ENCODE measurements at regions not wholly inside any gene's neighbourhood (a gene's known extent, or its start where the extent isn't known, plus 50 kb on each side); places are given as distances from the start of the nearest gene placed in this dataset.

GRCh38 chr4:146114066-146114465 is 61.5 kb upstream of the LSM6 start:
- TF ChIP-seq CTCF (IDR thresholded peaks at IDR 0.05) = no peak
- no peak for TF ChIP-seq EP300 (IDR thresholded peaks at IDR 0.05)
- TF ChIP-seq POLR2A (IDR thresholded peaks at IDR 0.05) = no peak
- Histone ChIP-seq H3K27ac (no peak overlapping the region), H3K4me1 (no peaks in the 10 kb centered on the region), H3K27me3 (no peaks in the 10 kb centered on the region), H3K36me3 (no peaks in the 10 kb centered on the region), H3K9me3 (no peaks in the 10 kb centered on the region), H3K4me3 (no peak overlapping the region)
- WGBS, 2 donors = 56 to 71% methylated on average over 8 of the region's 8 CpGs
- DNase-seq (ENCODE audit: low spot score in 2 of 2) = no peak

DNA sequence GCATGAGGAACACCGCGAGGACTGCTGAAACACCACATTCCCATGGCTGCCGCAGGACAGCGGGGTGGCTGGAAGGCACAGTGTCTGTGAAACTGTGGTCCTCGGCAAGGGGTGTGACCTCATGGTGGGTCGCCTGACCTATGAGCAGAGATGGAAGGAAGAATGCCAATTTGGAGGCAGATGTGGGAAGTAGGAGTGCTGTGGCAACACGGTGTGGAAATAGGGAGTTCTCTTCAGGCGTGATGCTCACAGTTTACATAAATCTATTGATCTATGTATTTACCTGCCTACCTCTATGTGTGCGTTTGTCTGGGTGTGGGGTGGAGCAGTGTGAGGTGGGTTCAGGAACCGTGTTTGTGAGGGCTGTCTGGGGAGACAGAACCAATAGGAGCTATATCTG is 62.3 kb upstream of the LSM6 start:
- Histone ChIP-seq H3K4me1 (no peaks in the 10 kb centered on the region), H3K27ac (no peak overlapping the region), H3K9me3 (no peaks in the 10 kb centered on the region), H3K27me3 (no peaks in the 10 kb centered on the region), H3K4me3 (no peak overlapping the region), H3K36me3 (no peaks in the 10 kb centered on the region)
- WGBS, 2 donors = 82 to 84% methylated on average over 10 of the region's 10 CpGs
- TF ChIP-seq CTCF (IDR thresholded peaks at IDR 0.05) (no peak), POLR2A (IDR thresholded peaks at IDR 0.05) (no peak), EP300 (IDR thresholded peaks at IDR 0.05) (no peak)
- DNase-seq (ENCODE audit: low spot score in 2 of 2) = no peak

GRCh38 chr4:146112389-146112788 is 63.1 kb upstream of the LSM6 start:
- Histone ChIP-seq H3K4me1 (no peaks in the 10 kb centered on the region), H3K27me3 (no peaks in the 10 kb centered on the region), H3K4me3 (no peak overlapping the region), H3K36me3 (no peaks in the 10 kb centered on the region), H3K27ac (no peak overlapping the region), H3K9me3 (no peaks in the 10 kb centered on the region)
- DNase-seq (ENCODE audit: low spot score in 2 of 2) = no peak
- no peak for TF ChIP-seq POLR2A (IDR thresholded peaks at IDR 0.05)
- no peak for TF ChIP-seq EP300 (IDR thresholded peaks at IDR 0.05)
- TF ChIP-seq CTCF (IDR thresholded peaks at IDR 0.05) = no peak

DNA sequence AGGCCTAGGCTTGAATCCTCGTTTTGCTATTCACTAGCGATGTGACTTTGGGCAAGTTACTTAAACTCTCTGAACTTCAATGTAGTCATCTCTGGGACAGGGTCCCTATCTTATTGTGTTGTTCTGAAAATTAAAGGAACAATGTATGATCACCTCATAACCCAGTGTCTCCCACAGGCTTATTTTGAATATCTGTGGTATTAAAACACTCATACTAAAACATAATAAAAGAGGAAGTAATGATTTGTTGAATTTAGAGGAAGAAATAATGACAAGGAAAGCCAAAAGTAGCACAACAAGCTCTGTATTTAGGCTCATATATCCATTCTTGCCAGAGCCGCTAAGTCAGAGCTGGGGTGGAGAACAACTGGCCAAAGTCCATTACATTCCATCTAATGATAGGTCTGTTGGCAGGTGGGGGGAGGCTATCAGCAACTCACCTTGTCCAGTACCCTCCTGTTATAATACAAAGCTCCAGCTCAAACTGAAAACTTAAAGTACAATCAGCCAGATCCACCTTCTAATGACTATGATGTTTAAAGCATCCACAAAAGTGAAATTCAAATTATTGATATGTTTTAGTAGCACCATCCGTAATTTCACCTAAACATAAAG is 64.5 kb upstream of the LSM6 start:
- no peak overlapping the region for H3K27ac ChIP-seq
- H3K36me3 ChIP-seq = no peaks in the 10 kb centered on the region
- H3K9me3 ChIP-seq = no peaks in the 10 kb centered on the region
- no peak for TF ChIP-seq CTCF (IDR thresholded peaks at IDR 0.05)
- TF ChIP-seq POLR2A (IDR thresholded peaks at IDR 0.05) = no peak
- TF ChIP-seq EP300 (IDR thresholded peaks at IDR 0.05) = no peak
- no peak overlapping the region for H3K4me3 ChIP-seq
- no peaks in the 10 kb centered on the region for H3K4me1 ChIP-seq
- DNase-seq (ENCODE audit: low spot score in 2 of 2) = no peak
- WGBS, 2 donors = 80 to 85% methylated on average over 4 of the region's 4 CpGs
- no peaks in the 10 kb centered on the region for H3K27me3 ChIP-seq

- WGBS, 2 donors = 69 to 81% methylated on average over 1 of the region's 1 CpG
Observed at GRCh38 chr4:146108756-146109155, 66.8 kb upstream of the LSM6 start.

More at GRCh38 chr4:146108756-146109155, 66.8 kb upstream of the LSM6 start:
- H3K4me3 ChIP-seq = no peak overlapping the region
- TF ChIP-seq CTCF (IDR thresholded peaks at IDR 0.05) (no peak), POLR2A (IDR thresholded peaks at IDR 0.05) (no peak), EP300 (IDR thresholded peaks at IDR 0.05) (no peak)
- H3K9me3 ChIP-seq = no peaks in the 10 kb centered on the region
- no peak for DNase-seq (ENCODE audit: low spot score in 2 of 2)
- H3K4me1 ChIP-seq = no peaks in the 10 kb centered on the region
- no peaks in the 10 kb centered on the region for H3K27me3 ChIP-seq
- no peak overlapping the region for H3K27ac ChIP-seq
- no peaks in the 10 kb centered on the region for H3K36me3 ChIP-seq

All from tibial nerve (tissue), 4 donors.